CD4-positive, CD25-positive, alpha-beta regulatory T cell (primary cell): ENCODE measurements at regions not wholly inside any gene's neighbourhood (a gene's known extent, or its start where the extent isn't known, plus 50 kb on each side); places are given as distances from the start of the nearest gene placed in this dataset.

Source experiments
- ATAC-seq, 2 donors: fragments of 150-1000 bp; cut with Tn5 transposase; one replicate each; pipeline ENCODE4 v1.10.0; 2021; ENCODE audit warnings: low read depth in 2 of 2, moderate number of reproducible peaks in 2 of 2, moderate library complexity in 1 of 2
- DNase-seq, 3 donors: peaks; one replicate each; pipeline versions ENCODE4 v3.0.0 to v3.0.0-alpha.2; 2012 to 2022; ENCODE audit warnings: mixed read lengths in 1 of 3
- H3K27ac ChIP-seq: one replicate; pipeline ENCODE4 v1.7.0; 2013; ENCODE audit warnings: mild to moderate bottlenecking, low read length; ENCODE audit not compliant: insufficient read depth, poor library complexity, severe bottlenecking
- H3K27me3 ChIP-seq: one replicate; pipeline ENCODE4 v1.7.0; 2013; ENCODE audit warnings: low read length; ENCODE audit not compliant: control insufficient read depth, insufficient read depth
- H3K36me3 ChIP-seq: one replicate; pipeline ENCODE4 v1.7.0; 2013; ENCODE audit warnings: mild to moderate bottlenecking, low read length, moderate library complexity; ENCODE audit not compliant: control insufficient read depth, insufficient read depth
- H3K4me1 ChIP-seq: 2 replicates; pipeline ENCODE4 v1.7.0; 2013; ENCODE audit warnings: mild to moderate bottlenecking, low read length; ENCODE audit not compliant: insufficient read depth, control insufficient read depth, poor library complexity, severe bottlenecking
- H3K4me3 ChIP-seq: one replicate; pipeline ENCODE4 v1.7.0; 2013; ENCODE audit warnings: low read depth, mild to moderate bottlenecking, low read length, moderate library complexity
- H3K9me3 ChIP-seq, 2 experiments: 1 replicate in 1 of 2; 2 replicates in 1 of 2; pipeline ENCODE4 v1.7.0; 2013; ENCODE audit warnings: low read length in 2 of 2, mild to moderate bottlenecking in 1 of 2, moderate library complexity in 1 of 2; ENCODE audit not compliant: control insufficient read depth in 2 of 2
- H3K27ac Mint-ChIP-seq, 3 donors: one replicate each; pipeline ENCODE4 v1.8.0; 2020 to 2022; ENCODE audit warnings: mild to moderate bottlenecking in 3 of 3, mixed read lengths in 3 of 3, moderate library complexity in 2 of 3
- H3K27me3 Mint-ChIP-seq: one replicate; pipeline ENCODE4 v1.8.0; 2022; ENCODE audit warnings: mild to moderate bottlenecking, mixed read lengths
- H3K36me3 Mint-ChIP-seq: one replicate; pipeline ENCODE4 v1.8.0; 2020; ENCODE audit warnings: mixed read lengths
- H3K4me1 Mint-ChIP-seq, 4 donors: one replicate each; pipeline ENCODE4 v1.8.0; 2020 to 2022; ENCODE audit warnings: mixed read lengths in 4 of 4, mild to moderate bottlenecking in 1 of 4
- H3K4me3 Mint-ChIP-seq, 4 donors: one replicate each; pipeline ENCODE4 v1.8.0; 2020 to 2022; ENCODE audit warnings: mild to moderate bottlenecking in 4 of 4, mixed read lengths in 4 of 4, moderate library complexity in 3 of 4
- H3K9me3 Mint-ChIP-seq, 7 donors: one replicate each; pipeline ENCODE4 v1.8.0; 2020 to 2022; ENCODE audit warnings: mixed read lengths in 7 of 7, mild to moderate bottlenecking in 3 of 7, moderate library complexity in 2 of 7

DNA sequence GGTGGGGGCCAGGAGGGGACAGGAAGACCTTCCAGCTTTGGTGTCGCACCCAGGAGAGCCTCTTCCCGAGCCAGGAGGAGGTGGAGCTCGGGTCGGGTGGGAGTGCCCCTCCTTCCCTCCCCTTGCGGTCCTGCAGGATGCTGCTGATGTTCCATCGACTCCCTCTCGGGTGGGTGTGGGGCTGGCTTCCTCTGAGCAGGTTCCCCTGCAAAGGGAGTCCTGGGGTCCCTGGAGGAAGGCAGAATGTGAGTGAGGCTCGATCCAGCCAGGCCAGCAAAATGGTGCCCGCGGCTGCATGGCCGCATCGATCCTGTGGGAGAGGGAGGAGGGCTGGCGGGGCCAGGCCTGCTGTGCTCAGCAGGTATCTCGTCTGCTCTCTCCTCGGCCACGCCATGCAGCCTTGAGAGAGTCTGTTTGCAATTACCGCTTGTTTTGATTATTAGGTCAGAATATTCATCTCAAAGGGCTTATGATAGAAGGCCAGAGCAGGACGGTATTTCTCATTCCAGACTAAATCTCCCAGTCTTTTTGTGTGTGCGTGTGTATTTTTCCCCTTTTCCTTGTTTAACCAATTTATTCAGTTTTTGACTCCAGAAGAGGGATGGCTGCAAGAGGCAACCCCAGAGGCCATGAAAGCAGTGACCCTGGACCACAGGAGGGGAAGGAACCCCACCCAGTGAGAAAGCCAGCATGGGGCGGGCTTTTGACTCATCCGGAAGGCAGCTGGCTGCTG, 137.3 kb upstream of the ZMIZ1 start:
- H3K9me3 ChIP-seq = no peaks in the 10 kb centered on the region
- H3K27ac ChIP-seq = no peak overlapping the region
- Mint-ChIP-seq H3K4me1 (no peaks in the 10 kb centered on the region), H3K27me3 (peaks cover 24% of the 10 kb centered on the region), H3K9me3 (no peaks in the 10 kb centered on the region), H3K4me3 (no peak overlapping the region), H3K27ac (no peak overlapping the region), H3K36me3 (no peaks in the 10 kb centered on the region)
- no peaks in the 10 kb centered on the region for H3K4me1 ChIP-seq
- DNase-seq (no peak), ATAC-seq (no peak)
- no peak overlapping the region for H3K4me3 ChIP-seq
- H3K27me3 ChIP-seq = no peaks in the 10 kb centered on the region
- no peaks in the 10 kb centered on the region for H3K36me3 ChIP-seq

DNA sequence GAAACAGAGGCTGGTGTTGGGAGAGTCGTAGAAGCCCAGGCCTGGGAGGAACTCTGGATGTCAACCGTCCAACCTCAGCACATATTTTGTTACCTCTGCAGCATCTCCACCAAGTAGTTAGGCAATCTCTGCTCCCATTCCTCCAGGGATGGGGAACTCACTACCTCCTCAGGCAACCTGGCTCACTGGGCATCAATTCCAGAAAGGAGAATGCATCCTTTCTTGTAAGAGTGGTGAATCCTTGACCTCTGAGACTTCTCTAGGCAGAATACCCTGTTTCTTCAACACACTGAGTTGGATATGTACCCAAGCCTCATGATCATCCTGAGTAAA, 136.7 kb upstream of the ZMIZ1 start:
- DNase-seq = no peak
- no peak overlapping the region for H3K27ac Mint-ChIP-seq
- Histone ChIP-seq H3K36me3 (no peaks in the 10 kb centered on the region), H3K27ac (no peak overlapping the region), H3K27me3 (no peaks in the 10 kb centered on the region), H3K4me3 (no peak overlapping the region), H3K4me1 (no peaks in the 10 kb centered on the region), H3K9me3 (no peaks in the 10 kb centered on the region)
- no peak for ATAC-seq
- H3K9me3 Mint-ChIP-seq = no peaks in the 10 kb centered on the region
- peaks cover 21% of the 10 kb centered on the region for H3K27me3 Mint-ChIP-seq
- no peaks in the 10 kb centered on the region for H3K36me3 Mint-ChIP-seq
- no peak overlapping the region for H3K4me3 Mint-ChIP-seq
- no peaks in the 10 kb centered on the region for H3K4me1 Mint-ChIP-seq

DNA sequence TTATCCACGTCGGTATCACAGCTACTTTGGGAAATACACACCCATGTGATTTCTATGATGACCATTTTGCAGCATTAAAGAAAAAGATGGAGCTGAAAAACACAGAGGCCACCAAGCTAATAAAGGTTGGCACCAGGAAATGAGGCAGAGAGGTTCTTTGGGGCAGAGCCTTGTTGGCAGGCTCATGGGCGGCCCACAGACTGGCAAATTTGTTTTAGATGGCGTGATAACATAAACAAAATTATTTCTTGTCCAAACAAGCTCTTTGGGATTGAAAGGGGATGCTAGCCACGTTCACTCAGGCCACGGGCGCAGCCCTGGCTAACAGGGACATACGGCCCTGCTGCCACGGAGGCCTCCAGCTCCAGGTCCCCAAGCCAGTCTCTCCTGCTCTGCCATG, 135.9 kb upstream of the ZMIZ1 start:
- Mint-ChIP-seq H3K4me3 (no peak overlapping the region), H3K4me1 (peaks cover 0 to 2% (median 0%) of the 10 kb centered on the region in 4 donors), H3K27ac (no peak overlapping the region), H3K9me3 (no peaks in the 10 kb centered on the region), H3K27me3 (peaks cover 17% of the 10 kb centered on the region), H3K36me3 (no peaks in the 10 kb centered on the region)
- no peaks in the 10 kb centered on the region for H3K27me3 ChIP-seq
- no peak overlapping the region for H3K27ac ChIP-seq
- no peaks in the 10 kb centered on the region for H3K36me3 ChIP-seq
- H3K4me3 ChIP-seq = no peak overlapping the region
- DNase-seq = no peak
- no peaks in the 10 kb centered on the region for H3K4me1 ChIP-seq
- H3K9me3 ChIP-seq = no peaks in the 10 kb centered on the region
- no peak for ATAC-seq

DNA sequence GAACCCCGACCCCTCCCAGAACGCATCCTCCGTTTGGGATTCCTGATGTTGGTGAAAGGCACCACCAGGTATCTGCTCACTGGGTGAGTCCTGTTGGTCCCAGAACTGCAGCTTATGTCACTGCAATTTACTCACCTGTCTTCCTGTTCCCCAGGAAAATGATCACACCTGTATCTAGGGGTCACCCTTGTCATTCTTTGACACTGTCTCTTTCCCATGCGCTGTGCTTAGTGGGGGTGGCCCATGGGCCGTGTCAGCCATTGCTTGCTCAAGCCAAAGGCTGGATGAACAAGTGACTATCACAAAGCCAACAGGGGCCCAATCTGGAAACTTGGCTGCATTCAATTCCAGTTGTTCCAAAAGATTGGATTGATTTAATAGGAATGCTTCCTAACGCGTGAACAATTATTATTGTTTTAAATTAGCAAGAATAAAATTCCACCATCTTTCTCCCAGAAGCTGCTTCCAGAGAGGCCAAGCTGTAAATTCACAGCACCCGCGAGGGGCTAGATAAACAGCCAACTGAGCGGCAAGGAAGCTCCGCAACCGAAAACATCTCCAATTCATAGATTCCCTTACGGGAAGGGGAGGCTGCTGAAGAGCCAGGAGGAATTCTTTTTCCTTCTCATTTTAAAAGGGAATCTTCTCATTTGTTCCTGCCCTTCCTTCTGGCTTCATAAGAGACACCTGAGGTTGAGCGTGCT, 134.8 kb upstream of the ZMIZ1 start:
- Histone ChIP-seq H3K4me1 (no peaks in the 10 kb centered on the region), H3K27me3 (no peaks in the 10 kb centered on the region), H3K36me3 (no peaks in the 10 kb centered on the region), H3K4me3 (no peak overlapping the region), H3K9me3 (no peaks in the 10 kb centered on the region), H3K27ac (no peak overlapping the region)
- no peak for ATAC-seq
- no peaks in the 10 kb centered on the region for H3K36me3 Mint-ChIP-seq
- no peak overlapping the region for H3K4me3 Mint-ChIP-seq
- H3K27me3 Mint-ChIP-seq = peaks cover 9% of the 10 kb centered on the region
- no peak for DNase-seq
- no peak overlapping the region for H3K27ac Mint-ChIP-seq
- H3K9me3 Mint-ChIP-seq = no peaks in the 10 kb centered on the region
- peaks cover 0 to 2% (median 0%) of the 10 kb centered on the region in 4 donors for H3K4me1 Mint-ChIP-seq

DNA sequence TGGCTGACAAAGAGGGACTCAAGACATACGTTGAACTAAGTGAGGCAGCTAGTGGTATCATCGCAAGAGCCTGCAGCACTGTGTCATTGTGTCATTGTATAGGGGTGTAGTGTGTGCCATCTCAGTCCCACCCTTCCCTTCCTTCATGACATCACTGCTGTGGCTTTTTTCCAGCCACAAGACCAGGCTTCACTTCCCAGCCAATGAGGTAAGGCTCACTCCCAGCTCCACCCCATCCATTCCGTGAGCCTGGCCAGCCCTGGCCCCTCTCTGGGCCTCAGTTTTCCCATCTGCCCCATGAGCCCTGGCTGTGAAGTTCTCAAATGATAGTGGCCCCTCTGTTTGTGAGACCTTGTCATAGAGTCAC, 134.3 kb upstream of the ZMIZ1 start:
- H3K4me3 ChIP-seq = no peak overlapping the region
- Mint-ChIP-seq H3K27ac (no peak overlapping the region), H3K4me1 (peaks cover 0 to 2% (median 0%) of the 10 kb centered on the region in 4 donors), H3K27me3 (peaks cover 9% of the 10 kb centered on the region), H3K4me3 (no peak overlapping the region), H3K9me3 (no peaks in the 10 kb centered on the region), H3K36me3 (no peaks in the 10 kb centered on the region)
- no peaks in the 10 kb centered on the region for H3K36me3 ChIP-seq
- H3K27me3 ChIP-seq = no peaks in the 10 kb centered on the region
- H3K9me3 ChIP-seq = no peaks in the 10 kb centered on the region
- ATAC-seq (no peak), DNase-seq (no peak)
- H3K4me1 ChIP-seq = no peaks in the 10 kb centered on the region
- no peak overlapping the region for H3K27ac ChIP-seq

DNA sequence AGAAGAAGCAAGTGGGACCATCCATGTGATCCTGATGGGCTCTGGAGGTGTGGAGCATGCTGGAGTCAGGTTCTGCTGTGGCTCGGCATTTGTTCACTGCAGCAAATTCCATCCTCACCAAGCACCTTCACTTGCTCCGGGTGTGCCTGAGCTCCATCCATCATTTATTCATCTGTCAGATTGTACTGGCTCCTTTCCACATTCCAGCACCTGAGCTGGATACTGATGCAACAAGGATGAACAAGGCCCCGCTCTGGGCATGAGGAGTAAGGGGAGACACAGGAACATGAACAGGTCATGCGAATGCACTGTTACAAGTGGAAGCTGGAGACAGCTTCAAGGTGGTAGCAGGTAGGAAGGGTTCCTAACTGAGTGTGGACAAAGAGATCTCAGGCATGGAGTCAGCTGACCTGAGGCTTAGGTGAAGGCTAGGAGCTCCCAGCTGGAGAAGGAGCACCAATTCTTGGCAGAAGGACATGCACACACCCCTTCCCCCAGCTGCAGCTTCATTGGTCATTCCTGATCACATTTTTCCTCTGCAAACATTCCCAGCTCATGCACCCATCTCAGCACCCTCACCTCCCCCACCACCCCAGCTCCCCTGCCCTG, 133.7 kb upstream of the ZMIZ1 start:
- Histone ChIP-seq H3K4me1 (no peaks in the 10 kb centered on the region), H3K36me3 (no peaks in the 10 kb centered on the region), H3K27me3 (no peaks in the 10 kb centered on the region), H3K27ac (no peak overlapping the region), H3K4me3 (no peak overlapping the region), H3K9me3 (no peaks in the 10 kb centered on the region)
- Mint-ChIP-seq H3K4me1 (peaks cover 0 to 2% (median 0%) of the 10 kb centered on the region in 4 donors), H3K27me3 (peaks cover 7% of the 10 kb centered on the region), H3K4me3 (no peak overlapping the region), H3K27ac (no peak overlapping the region), H3K9me3 (no peaks in the 10 kb centered on the region), H3K36me3 (no peaks in the 10 kb centered on the region)
- ATAC-seq (no peak), DNase-seq (no peak)

DNA sequence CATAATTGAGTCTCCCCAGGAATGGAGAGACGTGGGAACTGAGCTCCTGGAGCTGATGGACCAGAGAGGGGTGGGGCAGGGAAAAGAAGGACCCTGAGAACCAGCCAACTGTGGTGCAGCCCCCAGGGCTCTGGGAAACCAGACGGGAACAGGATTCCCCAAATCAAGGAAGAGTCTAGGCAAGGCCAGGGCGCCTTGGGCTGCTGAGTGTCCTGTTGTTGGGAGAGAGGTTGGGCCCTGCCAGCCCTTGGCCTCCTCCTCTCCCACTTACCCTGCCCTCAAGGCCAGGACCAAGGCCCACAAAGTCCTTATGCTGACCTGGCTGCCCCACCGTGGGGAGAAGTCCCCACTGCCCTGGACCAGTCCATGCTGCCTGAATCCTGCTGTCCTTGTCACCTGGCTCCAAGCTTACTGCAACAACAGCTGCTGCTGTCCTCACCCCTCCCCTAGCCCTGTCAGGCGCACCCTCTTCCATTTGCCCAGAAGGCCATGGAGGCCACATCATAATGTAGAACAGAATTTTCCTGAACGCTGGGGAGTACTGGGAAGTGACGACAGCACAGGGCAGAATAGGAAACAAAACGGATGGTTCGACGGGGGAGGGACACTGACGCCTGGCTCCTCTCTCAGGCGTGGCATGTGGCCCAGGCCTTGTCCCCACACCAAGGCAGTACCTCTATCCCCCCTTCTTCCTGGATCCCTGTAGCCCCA, 132.9 kb upstream of the ZMIZ1 start:
- H3K27ac Mint-ChIP-seq = no peak overlapping the region
- no peaks in the 10 kb centered on the region for H3K36me3 Mint-ChIP-seq

More for the DNA sequence above, 132.9 kb upstream of the ZMIZ1 start:
- no peak overlapping the region for H3K4me3 ChIP-seq
- Mint-ChIP-seq H3K4me1 (peaks cover 0 to 2% (median 0%) of the 10 kb centered on the region in 4 donors), H3K4me3 (no peak overlapping the region), H3K27me3 (peaks cover 5% of the 10 kb centered on the region), H3K9me3 (no peaks in the 10 kb centered on the region)
- no peak overlapping the region for H3K27ac ChIP-seq
- H3K4me1 ChIP-seq = no peaks in the 10 kb centered on the region
- no peaks in the 10 kb centered on the region for H3K36me3 ChIP-seq
- ATAC-seq = no peak
- no peaks in the 10 kb centered on the region for H3K27me3 ChIP-seq
- DNase-seq = no peak
- no peaks in the 10 kb centered on the region for H3K9me3 ChIP-seq
